ENCODE measurements at regions not wholly inside any gene's neighbourhood (a gene's known extent, or its start where the extent isn't known, plus 50 kb on each side); places are given as distances from the start of the nearest gene placed in this dataset.

GRCh38 chr2:142824756-142825155, 52.7 kb upstream of the KYNU start (continued):
- no peak for TF ChIP-seq NRF1 (IDR thresholded peaks at IDR 0.05; ENCODE audit: low read depth, low read length)

DNA sequence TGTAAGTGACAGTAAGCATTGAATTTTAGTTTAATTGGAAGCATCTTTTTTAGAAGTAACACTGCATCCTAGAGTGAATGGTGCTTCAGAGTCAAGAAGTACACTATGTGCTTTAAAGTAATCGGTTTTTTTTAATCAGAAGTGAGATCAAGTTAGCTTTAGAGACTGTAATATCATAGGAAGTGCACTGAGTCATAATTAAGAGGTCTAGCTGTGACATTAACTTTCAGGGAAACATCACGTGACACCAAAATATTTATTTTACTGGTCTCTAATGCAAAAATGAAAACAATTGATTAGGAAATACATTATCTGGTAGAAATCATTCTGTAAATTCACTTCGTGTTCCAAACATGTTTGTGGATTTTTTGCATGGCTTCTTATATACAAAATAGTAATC, 55.3 kb upstream of the KYNU start:
- POLR2A ChIA-PET (ENCODE audit: partially characterized antibody), result no interaction called here
- no peaks in the 10 kb centered on the region for H3K4me1 ChIP-seq (replicated peaks in 1 of 4; ENCODE audit: control insufficient read depth in 3 of 4, insufficient read depth in 4 of 4, low read length in 3 of 4)
- H3K18ac ChIP-seq (ENCODE audit: extremely low read depth, low read length), result no peak overlapping the region
- WGBS, 2 experiments (ENCODE audit: extremely low coverage in 1 of 2, insufficient coverage in 1 of 2, insufficient read length in 1 of 2, insufficient replicate concordance in 2 of 2, low coverage in 1 of 2, low lambda C conversion rate in 2 of 2, missing lambda C conversion rate in 1 of 2), result 83% methylated on average over 3 of the region's 3 CpGs; no CpG with 5 or more reads in 1 of the 2 experiments
- no peak for FAIRE-seq
- no peak overlapping the region for H4K91ac ChIP-seq (replicated peaks; ENCODE audit: insufficient read length, low read length)
- no peak for DNase-seq (ENCODE audit: low read depth in 1 of 2, low spot score in 2 of 2)
- no peaks in the 10 kb centered on the region for H3K9me3 ChIP-seq (ENCODE audit: insufficient read depth in 2 of 2, low read depth in 1 of 2, low read length in 1 of 2)
- no peak overlapping the region for H3K56ac ChIP-seq (replicated peaks; ENCODE audit: insufficient read length, low read depth, low read length)
- H3K79me1 ChIP-seq (ENCODE audit: low read depth, low read length), result no peaks in the 10 kb centered on the region
- no peak overlapping the region for H4K5ac ChIP-seq (ENCODE audit: insufficient read length, low read depth, low read length)
- no peak overlapping the region for H2AK5ac ChIP-seq (ENCODE audit: low read depth, low read length)
- CTCF ChIA-PET (ENCODE audit: partially characterized antibody), result no interaction called here
- H3K9ac ChIP-seq (replicated peaks in 1 of 4; ENCODE audit: extremely low read depth in 1 of 4, low read depth in 3 of 4, low read length in 3 of 4), result no peak overlapping the region
- no peak overlapping the region for H2BK120ac ChIP-seq (replicated peaks; ENCODE audit: low read depth, low read length)
- no peak overlapping the region for H3K23ac ChIP-seq (ENCODE audit: insufficient read length)
- H2BK15ac ChIP-seq (ENCODE audit: low read length), result no peak overlapping the region
- no peak overlapping the region for H3K4me3 ChIP-seq (ENCODE audit: extremely low read depth in 1 of 4, insufficient read depth in 2 of 4, low read depth in 3 of 4, low read length in 4 of 4)
- H2BK5ac ChIP-seq (ENCODE audit: low read depth, low read length), result no peak overlapping the region
- no peak overlapping the region for H2BK12ac ChIP-seq (ENCODE audit: low read depth, low read length)
- no peaks in the 10 kb centered on the region for H3K23me2 ChIP-seq (ENCODE audit: low read depth, low read length)
- H3K36me3 ChIP-seq (ENCODE audit: control insufficient read depth in 2 of 4, insufficient read depth in 4 of 4, low read length in 3 of 4), result no peaks in the 10 kb centered on the region
- H3K4me2 ChIP-seq (ENCODE audit: insufficient read depth in 1 of 2, low read depth in 2 of 2, low read length in 2 of 2), result no peak overlapping the region
- H4K8ac ChIP-seq (ENCODE audit: extremely low read depth, insufficient read depth, low read length), result no peak overlapping the region
- H2BK20ac ChIP-seq (ENCODE audit: low read length), result no peak overlapping the region
- H2AFZ ChIP-seq (ENCODE audit: low read length), result no peak overlapping the region
- H3K27ac ChIP-seq (ENCODE audit: low read depth, low read length), result no peak overlapping the region
- H3K27me3 ChIP-seq (replicated peaks in 1 of 4; ENCODE audit: control insufficient read depth in 3 of 4, extremely low read depth in 1 of 4, insufficient read depth in 3 of 4, low read length in 3 of 4), result no peaks in the 10 kb centered on the region
- no peak overlapping the region for H3K4ac ChIP-seq (replicated peaks; ENCODE audit: insufficient read length, low read depth, low read length)
- no peak overlapping the region for H3K14ac ChIP-seq (ENCODE audit: insufficient read length)
- no peaks in the 10 kb centered on the region for H3K79me2 ChIP-seq (ENCODE audit: control insufficient read depth in 1 of 2, insufficient read depth in 2 of 2, low read length in 2 of 2)
- H4K20me1 ChIP-seq (replicated peaks in 1 of 2; ENCODE audit: control insufficient read depth in 1 of 2, insufficient read depth in 2 of 2, low read length in 2 of 2), result no peaks in the 10 kb centered on the region
- TF ChIP-seq CHD2 (IDR thresholded peaks at IDR 0.05; ENCODE audit: low read length) (no peak), POU5F1 (IDR thresholded peaks at IDR 0.05; ENCODE audit: low read depth, low read length) (no peak), SIX5 (IDR thresholded peaks at IDR 0.05; ENCODE audit: low read depth, low read length) (no peak), CBX8 (IDR thresholded peaks at IDR 0.05; ENCODE audit: borderline replicate concordance, low read depth, low read length) (no peak), RXRA (IDR thresholded peaks at IDR 0.05; ENCODE audit: insufficient read depth, low read depth, low read length) (no peak), CREB1 (IDR thresholded peaks at IDR 0.05) (no peak), PHF8 (conservative IDR thresholded peaks at IDR 0.05; ENCODE audit: low read depth, low read length) (no peak)
- TF ChIP-seq, protein P1, sequence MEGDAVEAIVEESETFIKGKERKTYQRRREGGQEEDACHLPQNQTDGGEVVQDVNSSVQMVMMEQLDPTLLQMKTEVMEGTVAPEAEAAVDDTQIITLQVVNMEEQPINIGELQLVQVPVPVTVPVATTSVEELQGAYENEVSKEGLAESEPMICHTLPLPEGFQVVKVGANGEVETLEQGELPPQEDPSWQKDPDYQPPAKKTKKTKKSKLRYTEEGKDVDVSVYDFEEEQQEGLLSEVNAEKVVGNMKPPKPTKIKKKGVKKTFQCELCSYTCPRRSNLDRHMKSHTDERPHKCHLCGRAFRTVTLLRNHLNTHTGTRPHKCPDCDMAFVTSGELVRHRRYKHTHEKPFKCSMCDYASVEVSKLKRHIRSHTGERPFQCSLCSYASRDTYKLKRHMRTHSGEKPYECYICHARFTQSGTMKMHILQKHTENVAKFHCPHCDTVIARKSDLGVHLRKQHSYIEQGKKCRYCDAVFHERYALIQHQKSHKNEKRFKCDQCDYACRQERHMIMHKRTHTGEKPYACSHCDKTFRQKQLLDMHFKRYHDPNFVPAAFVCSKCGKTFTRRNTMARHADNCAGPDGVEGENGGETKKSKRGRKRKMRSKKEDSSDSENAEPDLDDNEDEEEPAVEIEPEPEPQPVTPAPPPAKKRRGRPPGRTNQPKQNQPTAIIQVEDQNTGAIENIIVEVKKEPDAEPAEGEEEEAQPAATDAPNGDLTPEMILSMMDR (IDR thresholded peaks at IDR 0.05; ENCODE audit: control extremely low read depth in 1 of 3, insufficient read depth in 1 of 3, low read depth in 1 of 3, low read length in 3 of 3), result no peak
- TF ChIP-seq, protein P2, sequence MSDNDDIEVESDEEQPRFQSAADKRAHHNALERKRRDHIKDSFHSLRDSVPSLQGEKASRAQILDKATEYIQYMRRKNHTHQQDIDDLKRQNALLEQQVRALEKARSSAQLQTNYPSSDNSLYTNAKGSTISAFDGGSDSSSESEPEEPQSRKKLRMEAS (IDR thresholded peaks at IDR 0.05), result no peak

All from H1 (cell line).